ENCODE measurements at regions not wholly inside any gene's neighbourhood (a gene's known extent, or its start where the extent isn't known, plus 50 kb on each side); places are given as distances from the start of the nearest gene placed in this dataset.
"Not testable (repeated sequence)": the region's sequence is repeated elsewhere in the genome, so short reads cannot be mapped to it uniquely, and the experiment has no call there.

DNA sequence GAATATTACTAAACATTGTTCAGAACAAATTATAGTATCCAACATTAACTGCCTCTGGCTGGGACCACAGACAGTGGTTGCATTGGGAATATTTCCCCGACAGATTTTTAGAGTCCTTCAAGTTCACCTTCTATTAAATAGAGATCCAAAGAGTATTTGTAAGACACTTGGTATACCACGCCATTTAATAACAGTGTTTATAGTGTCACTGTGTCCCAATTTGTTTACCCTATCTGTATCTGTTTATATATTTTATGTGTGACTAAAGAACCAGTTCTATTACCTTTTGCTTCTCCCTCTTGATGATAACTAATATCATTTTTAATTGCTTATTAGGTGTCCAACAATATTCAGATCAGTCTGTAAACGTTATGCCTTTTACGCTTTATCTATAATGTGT is 191.3 kb upstream of the IRX5 start:
- DNase-seq (ENCODE audit: low spot score) (no peak), ATAC-seq (no peak)

DNA sequence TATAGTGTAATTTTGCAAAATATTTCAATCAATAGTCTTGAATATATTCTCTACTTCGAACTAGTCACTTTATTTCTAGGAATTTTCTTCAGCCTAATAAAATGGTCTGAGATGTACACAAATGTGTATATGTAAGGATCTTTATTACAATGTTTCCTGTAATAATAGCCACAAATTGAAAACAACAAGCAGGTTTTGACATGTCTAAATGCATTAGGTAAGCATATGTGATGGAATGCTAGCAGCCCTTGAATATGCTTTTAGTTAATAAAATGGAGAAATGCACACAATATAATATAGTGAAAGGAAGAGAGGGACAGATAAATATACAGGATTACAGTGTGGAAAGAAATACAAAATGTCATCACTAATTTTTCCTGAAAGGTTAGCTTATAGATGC is 196.5 kb upstream of the IRX5 start:
- no peak for DNase-seq (ENCODE audit: low spot score)
- no peak for ATAC-seq

DNA sequence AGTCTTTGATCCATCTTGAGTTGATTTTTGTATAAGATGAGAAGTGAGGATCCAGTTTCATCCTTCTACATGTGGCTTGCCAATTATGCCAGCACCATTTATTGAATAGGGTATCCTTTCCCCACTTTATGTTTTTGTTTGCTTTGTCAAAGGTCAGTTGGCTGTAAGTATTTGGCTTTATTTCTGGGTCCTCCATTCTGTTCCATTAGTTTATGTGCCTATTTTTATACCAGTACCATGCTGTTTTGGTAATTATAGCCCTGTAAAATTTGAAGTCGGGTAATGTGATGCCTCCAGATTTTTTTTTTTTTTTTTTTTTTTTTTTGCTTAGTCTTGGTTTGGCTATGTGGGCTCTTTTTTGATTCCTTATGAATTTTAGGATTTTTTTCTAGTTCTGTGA is 203.0 kb upstream of the IRX5 start:
- ATAC-seq; DNase-seq (ENCODE audit: low spot score): not testable (repeated sequence)

DNA sequence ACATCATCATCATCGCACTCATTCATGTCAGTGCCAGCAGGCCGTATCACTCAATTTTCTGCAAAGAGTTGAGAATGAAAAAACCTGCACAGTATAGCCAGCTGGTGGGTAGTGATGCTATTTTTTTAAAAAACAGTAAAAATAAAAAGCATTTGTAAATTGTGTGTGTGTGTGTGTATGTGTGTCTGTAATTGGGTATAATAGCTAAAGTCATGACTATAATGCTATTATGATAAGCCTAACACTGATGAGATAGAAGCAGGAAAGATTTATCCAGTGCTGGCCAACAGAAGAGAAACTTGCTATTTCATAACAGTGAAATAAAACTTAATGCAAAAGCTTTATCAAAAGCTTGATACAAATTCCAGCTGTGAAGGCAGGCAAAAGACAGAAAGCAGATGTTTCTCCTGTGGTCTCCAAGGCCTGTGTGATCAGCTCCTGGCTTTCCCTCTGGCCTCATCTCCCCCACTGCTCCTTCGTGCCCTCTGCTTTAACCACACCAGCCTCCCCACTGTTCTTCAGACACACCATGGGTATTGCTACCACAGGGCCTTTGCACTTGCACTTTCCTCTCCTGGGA is 206.2 kb upstream of the IRX5 start:
- DNase-seq (ENCODE audit: low spot score) (no peak), ATAC-seq (no peak)

DNA sequence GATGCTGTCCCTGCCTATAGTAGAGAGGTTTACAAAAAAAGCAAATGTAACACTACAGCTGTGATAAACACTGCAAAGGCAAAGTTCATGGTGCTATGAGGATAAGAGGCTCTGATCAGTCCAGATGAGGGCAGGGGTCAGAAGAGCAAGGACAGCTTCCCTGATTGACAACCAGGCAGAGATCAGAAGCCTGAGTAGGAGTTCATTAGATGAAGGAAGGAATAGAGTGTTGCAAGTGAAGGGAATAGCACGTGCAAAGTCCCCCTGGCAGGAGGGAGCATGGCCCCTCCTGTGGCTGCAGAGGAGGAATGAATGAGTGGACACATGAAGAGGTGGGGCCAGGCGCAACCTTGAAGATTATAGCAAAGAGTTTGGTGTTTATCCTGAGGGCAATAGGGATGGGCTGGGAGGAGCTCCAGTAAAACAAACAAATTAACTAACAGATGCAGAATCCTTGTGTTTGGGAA is 208.4 kb upstream of the IRX5 start:
- DNase-seq (ENCODE audit: low spot score): no peak
- ATAC-seq: no peak

DNA sequence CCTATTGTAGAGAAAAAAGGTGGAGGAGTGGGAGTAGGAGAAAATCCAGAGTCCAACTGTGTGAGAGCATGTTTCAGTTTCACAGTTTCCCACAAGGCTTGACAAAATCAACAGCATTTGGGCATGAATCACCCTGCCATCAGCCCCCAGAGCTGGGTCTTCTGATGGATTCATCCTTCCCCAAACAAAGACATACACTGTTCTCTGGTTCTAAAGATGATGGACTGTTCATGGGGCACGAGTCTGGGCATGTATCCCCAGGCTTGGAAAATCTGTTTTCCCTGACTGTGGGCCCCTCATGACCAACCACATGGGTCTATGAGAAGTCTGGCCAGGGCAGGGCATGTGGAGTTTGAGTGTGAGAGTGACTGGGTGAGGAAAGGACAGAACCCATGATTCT is 210.4 kb upstream of the IRX5 start:
- DNase-seq (ENCODE audit: low spot score) (no peak), ATAC-seq (no peak)

DNA sequence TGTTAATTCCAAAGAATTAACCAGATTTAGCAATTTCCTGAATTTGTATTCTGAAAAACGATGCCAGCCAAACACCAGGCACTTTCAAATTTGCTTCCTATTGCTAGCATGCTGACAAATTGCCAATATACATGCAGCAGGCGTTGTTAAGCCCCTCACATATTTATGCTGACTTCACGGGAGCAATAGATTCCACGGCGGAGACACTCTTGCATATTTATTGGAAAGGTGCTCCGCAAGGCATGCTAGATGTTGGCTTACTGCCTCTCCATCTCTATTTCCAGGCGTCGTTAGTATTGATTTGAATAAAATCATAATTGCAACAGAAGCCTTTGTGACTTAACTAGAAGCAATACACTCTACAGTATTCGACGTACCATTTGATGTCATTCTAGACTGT is 211.0 kb upstream of the IRX5 start:
- no peak for ATAC-seq
- DNase-seq (ENCODE audit: low spot score): no peak

DNA sequence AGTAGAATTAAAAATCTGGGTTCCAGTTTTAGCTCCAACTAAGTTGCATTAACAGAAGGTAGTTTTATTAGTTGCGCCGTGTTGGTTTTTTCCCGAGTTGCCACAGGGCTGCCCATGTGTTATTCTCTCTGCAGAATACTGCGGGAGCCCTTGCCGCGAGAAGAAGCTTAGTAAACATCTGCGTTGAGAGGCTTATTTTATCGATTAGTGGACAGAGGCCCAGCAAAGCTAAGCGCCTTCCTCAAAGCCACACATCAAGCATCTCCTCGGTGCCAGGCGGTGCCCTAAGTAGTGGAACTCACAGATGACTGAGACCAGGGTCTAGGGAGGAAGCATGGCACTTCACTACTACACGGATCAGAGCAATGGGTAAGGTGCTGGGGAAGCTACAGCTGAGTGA is 212.3 kb upstream of the IRX5 start:
- no peak for DNase-seq (ENCODE audit: low spot score)
- no peak for ATAC-seq

DNA sequence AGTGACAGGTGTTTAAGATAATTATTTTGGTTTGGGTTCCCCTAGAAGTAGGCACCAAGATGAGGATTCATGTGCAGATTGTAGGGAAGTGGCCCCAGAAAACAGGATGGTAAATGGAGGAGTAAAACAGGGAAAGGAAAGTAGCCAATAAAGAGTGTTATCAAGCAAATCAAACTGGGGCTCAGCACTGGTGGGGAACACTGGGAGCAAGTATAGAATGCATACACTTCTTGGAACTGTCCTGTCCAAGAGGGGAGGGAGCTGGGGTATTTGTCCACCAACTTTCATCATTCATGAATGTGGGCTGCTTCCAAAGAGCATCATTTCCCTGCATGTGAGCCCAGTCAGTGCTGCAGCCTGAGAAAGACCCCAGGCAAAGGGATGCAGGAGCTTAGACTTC is 215.7 kb upstream of the IRX5 start:
- ATAC-seq (no peak), DNase-seq (ENCODE audit: low spot score) (no peak)

DNA sequence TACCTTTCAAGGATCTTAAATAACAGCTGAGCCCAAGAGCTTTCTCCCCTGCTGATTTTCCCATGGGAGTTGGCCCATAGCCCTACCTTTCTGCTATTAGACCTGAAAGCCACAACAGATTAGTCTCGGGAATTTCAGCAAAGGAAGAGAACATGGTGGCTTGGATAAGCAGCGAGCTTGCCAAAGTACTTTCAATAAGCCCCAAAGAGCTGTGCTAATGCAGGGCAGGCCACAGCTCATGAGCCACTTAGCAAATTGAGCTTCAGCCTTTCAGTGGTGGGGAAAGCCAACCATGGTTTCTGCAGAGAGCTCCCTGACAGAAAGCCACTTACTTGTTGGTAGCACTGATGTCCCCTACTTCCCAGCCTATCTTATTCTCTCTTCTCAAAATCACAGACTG is 217.8 kb upstream of the IRX5 start:
- no peak for DNase-seq (ENCODE audit: low spot score)
- no peak for ATAC-seq

DNA sequence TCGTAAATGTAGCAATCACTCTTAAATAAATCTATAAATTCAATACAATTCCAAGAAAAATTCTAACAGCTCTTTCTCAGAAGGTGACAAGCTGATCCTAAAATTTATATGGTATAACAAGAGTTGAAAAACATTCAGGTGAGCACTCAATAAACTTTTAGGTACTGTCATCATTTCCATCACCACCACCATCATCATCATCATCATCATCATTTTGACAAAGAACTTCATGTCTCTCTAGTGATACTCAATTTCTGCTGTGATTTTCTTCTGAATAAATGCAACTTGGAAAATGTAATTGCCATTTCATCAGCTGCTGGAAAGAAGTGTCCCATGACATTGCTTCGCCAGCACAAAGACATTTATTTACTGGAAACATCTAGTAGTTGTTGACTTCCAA is 222.9 kb upstream of the IRX5 start:
- ATAC-seq (no peak), DNase-seq (ENCODE audit: low spot score) (no peak)

DNA sequence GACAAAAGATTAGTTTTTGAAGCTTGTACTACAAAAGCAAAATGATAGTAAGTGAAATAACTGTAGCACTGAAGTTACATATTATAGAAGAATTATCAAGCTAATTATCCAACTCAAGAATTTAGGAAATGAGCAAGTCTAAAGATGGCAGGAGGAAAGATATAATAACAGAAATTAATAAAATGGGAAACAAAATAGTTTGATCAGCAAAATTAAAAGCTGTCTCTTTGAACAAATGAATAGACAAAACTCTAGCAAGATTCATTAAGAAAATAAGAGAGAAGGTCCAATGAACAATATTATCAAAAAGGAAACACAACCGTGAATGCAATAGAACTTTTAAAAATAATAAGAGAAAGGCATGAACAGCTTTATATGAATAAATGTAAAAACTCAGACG is 224.3 kb upstream of the IRX5 start:
- ATAC-seq: no peak

DNA sequence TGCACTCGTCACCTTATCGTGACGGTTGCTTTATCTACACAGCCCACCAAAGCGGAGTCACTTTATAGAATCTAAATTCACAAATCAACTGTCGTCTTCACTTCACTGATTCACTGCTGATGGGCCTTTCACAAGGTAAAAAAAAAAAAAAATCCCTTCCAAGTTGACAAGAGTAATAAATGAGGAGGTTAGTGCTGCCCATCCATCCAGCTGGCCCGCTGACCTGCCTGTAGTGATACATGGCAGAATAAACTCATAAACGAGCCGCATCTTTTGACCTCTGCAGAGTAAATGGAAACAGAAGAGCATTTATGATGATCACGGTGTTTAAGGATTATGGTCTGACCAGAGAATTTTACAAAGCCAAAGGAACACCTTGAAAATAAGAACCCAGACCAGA is 227.3 kb upstream of the IRX5 start:
- DNase-seq (ENCODE audit: low spot score) (no peak), ATAC-seq (no peak)

More for the DNA sequence above, 224.3 kb upstream of the IRX5 start:
- no peak for DNase-seq (ENCODE audit: low spot score)

DNA sequence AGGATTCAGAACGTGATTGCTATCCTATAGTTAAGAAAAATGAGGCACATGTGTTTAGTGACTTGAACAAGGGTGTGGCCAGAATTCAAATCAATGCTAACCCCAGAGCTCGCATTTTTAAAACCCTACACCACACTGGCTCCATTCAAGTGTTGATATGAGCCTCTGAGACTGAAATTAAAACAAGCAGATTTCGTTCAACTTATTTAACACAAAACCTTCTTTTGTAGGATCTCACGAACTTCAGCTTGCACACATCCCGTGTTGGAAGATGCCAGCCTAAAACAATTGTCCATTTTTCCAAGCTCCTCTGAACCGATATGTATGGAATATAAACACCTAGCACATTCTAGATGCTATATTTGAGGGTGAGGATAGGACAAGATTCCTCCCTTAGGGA is 231.0 kb upstream of the IRX5 start:
- ATAC-seq (no peak), DNase-seq (ENCODE audit: low spot score) (no peak)

DNA sequence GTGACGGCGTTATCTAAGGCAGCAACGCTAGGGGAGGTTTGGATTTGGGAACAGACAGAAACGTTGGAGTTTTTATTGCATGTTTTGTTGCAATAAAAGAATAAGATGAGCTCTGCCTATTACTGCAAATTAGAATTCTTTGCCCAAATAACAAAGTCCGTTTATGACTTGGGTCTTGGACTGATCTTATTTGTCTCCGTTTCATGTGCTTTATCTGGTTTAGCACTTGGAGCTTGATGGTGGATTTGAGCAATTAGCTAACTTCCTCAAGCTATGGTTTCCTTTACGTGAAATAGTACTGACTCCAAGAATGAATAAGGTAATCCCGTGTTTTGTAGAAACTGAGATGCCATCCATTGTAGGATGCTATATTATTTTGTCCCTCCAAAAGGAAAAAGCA is 233.0 kb upstream of the IRX5 start:
- ATAC-seq: no peak
- DNase-seq (ENCODE audit: low spot score): no peak

DNA sequence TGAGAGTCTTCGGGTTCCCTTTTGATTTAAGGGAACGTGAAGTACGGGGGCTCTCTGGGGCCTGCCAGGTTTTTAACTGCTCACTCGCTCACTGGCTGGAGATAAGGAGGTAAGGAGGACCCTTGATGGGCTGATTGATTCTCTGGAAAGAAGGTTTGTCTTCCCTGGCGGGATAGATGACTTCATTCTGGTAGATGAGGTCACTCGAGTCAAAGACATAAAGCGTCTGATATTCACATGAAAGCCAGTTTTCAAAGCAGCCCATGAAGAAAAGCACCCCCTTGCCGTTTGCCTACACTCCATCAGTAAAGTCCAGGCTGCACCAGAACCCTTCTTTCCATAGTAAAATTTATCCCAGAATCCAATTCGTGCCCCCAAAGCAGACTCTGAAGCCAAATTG is 233.7 kb upstream of the IRX5 start:
- no peak for DNase-seq (ENCODE audit: low spot score)
- no peak for ATAC-seq

DNA sequence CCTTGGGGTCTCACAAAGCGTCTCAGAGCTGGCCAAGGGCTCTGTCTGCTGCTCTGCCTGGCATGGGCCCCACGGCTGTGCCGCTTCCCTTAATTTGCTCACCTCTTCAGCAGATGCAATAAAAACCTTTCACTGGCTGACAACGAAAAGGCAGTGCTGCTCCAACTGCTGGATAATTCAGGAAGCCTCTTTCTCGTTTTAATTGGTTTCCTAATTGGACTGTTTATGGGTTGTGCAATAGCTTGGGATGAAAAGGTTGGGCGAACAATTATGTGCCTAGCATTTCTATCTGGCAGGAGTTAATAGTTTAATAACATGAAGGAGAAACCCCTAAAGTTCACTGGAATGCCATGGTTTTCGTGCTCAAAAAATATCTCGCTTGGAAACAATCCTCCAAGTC is 234.1 kb upstream of the IRX5 start:
- ATAC-seq: no peak
- DNase-seq (ENCODE audit: low spot score): no peak

DNA sequence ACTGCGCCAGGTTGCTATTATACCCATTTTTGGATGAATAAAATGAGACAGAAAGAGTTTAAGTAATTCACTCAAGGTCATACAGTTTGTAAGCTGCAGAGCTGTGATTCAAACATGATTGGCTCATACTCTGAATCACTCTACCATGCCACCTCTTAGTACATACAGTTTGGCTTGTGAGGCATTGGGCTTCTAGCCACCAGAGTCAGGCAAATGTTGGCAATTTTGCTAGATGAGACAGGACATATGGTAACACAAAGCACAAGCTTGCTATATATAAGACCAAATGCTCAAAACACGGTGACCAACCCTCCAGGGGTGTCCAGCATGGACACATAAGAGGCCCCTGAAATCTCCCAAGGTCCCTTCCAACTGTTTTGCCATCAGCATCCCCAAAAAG is 236.0 kb upstream of the IRX5 start:
- no peak for ATAC-seq

DNA sequence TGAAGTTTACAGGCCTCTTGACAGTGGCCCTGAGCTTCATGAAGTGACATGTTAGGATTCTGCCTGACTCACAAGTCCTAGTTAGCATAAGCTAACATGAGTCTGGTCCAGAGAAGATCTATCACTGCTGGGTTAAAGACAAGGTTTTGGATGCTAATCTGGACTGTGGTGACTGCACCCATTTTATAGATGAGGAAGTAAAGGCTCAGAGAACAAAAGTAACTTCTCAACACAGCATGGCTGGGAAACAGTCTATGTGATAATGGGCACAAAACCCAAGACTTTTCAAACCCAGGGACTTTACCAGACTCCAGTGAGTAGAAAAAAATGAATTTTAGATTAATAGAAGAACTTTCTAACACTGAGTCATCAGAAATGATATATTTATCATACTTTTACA is 236.8 kb upstream of the IRX5 start:
- DNase-seq (ENCODE audit: low spot score) (no peak), ATAC-seq (no peak)

More for the DNA sequence above, 236.0 kb upstream of the IRX5 start:
- DNase-seq (ENCODE audit: low spot score): no peak

DNA sequence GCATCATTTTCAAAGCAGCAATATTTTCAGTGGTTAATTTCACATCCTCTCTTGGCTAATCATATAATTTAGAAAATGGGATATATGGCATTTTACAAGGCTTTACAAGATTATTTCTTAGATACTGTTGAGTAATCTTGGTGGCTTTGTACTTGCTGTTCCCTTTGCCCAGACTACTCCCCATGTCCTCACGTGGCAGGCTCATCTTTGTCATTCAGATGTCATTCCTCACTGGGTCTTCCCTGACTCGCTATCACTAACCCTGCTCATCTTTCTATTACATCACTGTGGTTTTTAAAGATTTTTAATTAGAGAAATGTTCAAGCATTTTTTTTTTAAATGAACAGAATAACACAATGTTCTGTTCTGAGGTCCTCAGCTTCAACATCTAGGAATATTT is 240.0 kb upstream of the IRX5 start:
- DNase-seq (ENCODE audit: low spot score) (no peak), ATAC-seq (no peak)

DNA sequence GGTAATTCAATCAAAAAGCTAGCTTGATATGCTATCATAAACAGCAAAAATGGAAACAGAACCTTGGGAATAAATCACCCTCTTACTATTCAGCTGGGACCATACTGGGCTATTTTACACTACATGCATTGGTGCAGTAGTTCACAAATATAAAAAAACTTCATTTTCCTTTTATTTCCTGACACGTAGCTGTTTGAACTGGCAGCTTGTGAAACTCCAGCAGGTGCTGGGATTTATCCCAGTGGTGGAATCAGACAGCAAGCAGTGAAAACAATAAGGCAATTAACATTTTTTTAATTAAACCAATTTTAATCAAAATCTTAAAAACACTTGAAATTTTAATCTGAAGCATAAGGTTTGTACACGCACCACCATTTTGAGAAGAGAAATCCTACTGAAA is 240.4 kb upstream of the IRX5 start:
- ATAC-seq (no peak), DNase-seq (ENCODE audit: low spot score) (no peak)

DNA sequence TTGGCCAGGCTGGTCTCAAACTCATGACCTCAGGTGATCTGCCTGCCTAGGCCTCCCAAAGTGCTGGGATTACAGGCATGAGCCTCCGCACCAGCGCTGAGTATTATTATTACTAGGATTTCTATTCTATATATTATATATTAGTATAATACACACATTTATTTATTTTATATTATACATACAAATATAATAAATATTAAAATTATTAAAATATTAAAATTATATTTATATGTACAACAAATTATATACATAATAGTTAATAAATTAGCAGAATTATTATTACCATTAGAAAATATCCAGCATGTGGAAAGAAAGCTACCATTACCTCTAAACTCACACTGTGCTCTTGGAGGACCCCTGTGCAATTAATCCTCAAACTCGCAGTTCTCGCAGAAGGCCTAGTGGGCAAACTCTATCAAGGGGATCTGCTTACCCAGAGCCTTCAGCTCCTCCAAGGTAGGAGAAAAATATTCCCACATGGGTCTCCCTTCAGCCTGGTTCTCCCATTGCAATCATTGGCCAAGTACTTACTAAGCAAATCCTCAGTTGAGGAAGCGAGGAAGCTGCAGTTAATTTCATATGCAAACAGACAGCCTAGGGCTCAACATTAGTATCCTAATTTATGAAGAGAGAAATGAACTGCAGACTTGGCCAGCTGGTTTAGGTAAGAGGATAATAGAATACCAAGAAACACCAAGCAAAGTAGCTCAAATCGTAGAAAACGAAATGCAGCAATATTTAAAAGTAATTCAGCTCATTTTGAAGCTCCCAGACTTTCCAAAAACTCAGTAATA is 241.4 kb upstream of the IRX5 start:
- DNase-seq (ENCODE audit: low spot score) (no peak), ATAC-seq (no peak)

DNA sequence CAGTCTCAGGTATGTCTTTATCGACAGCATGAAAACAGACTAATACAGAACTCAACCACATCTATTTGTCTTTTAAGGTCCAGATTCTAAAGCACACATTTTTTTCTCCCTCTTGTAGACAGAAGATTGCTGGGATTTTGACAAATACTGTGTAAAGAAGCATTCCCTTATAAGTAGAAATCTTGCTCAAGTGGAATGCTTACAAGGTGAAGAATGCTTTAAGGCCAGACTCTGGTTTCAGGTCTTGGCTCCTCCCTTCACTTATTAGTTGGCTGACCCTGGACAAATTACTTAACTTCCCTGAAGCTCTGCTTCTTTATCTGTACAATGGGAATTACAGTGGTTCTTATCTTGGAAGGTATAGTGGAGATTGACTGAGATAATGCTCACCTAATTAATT is 242.3 kb upstream of the IRX5 start:
- DNase-seq (ENCODE audit: low spot score) (no peak), ATAC-seq (no peak)
